DMS79 treated with DMSO at 0.1 percent for 48 hours (cell line): ENCODE measurements at regions not wholly inside any gene's neighbourhood (a gene's known extent, or its start where the extent isn't known, plus 50 kb on each side); places are given as distances from the start of the nearest gene placed in this dataset.
"Not testable (repeated sequence)": the region's sequence is repeated elsewhere in the genome, so short reads cannot be mapped to it uniquely, and the experiment has no call there.

ENCODE experiments used
- DNase-seq: peaks from one replicate; lab custom pipeline; 2025; lab: John Stamatoyannopoulos, UW

- not testable (repeated sequence) for DNase-seq
Observed at GRCh38 chr1:206362994-206363393, 107.3 kb upstream of the IKBKE start.

GRCh38 chr1:206365271-206365670 is 105.0 kb upstream of the IKBKE start:
- DNase-seq: not testable (repeated sequence)

GRCh38 chr1:206366131-206366530 is 104.1 kb upstream of the IKBKE start:
- not testable (repeated sequence) for DNase-seq

GRCh38 chr1:206366772-206367171 is 103.5 kb upstream of the IKBKE start:
- not testable (repeated sequence) for DNase-seq

- not testable (repeated sequence) for DNase-seq
Observed at GRCh38 chr1:206367955-206368622, 102.2 kb upstream of the IKBKE start.

GRCh38 chr1:206374725-206375124 is 95.6 kb upstream of the IKBKE start:
- DNase-seq: not testable (repeated sequence)

DNA sequence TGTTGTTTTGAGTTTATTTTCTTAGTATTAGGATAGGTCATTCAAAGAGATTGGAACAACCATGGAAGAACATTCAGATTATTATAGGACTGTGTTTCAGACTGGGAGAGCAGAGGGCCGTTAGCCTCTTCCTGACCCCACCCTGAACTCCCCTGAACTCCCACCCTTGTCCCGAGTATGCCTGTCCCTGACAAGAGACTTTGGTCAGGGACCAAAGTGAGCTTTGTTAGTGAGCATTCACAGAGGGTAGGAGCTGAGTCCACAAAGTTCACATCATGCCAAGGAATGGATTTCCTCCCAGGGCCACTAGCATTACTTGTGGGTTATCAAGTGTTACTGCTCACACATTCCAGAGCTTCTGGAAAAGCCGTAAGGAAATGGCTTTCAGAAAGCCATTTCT is 94.7 kb upstream of the IKBKE start:
- DNase-seq: not testable (repeated sequence)

DNA sequence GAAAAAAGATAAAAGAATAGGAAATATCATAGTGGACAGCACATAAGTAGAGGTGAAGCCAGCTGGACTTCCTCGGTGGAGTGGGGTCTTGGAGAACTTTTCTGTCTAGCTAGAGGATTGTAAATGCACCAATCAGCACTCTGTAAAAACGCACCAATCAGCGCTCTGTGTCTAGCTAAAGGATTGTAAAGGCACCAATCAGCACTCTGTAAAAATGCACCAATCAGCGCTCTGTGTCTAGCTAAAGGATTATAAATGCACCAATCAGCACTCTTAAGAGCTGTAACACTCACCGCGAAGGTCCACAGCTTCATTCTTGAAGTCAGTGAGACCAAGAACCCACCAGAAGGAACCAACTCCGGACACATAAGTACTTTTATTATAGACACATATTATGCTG is 91.8 kb upstream of the IKBKE start:
- DNase-seq: not testable (repeated sequence)

- DNase-seq: not testable (repeated sequence)
Observed at GRCh38 chr1:206379245-206379644, 91.0 kb upstream of the IKBKE start.

DNA sequence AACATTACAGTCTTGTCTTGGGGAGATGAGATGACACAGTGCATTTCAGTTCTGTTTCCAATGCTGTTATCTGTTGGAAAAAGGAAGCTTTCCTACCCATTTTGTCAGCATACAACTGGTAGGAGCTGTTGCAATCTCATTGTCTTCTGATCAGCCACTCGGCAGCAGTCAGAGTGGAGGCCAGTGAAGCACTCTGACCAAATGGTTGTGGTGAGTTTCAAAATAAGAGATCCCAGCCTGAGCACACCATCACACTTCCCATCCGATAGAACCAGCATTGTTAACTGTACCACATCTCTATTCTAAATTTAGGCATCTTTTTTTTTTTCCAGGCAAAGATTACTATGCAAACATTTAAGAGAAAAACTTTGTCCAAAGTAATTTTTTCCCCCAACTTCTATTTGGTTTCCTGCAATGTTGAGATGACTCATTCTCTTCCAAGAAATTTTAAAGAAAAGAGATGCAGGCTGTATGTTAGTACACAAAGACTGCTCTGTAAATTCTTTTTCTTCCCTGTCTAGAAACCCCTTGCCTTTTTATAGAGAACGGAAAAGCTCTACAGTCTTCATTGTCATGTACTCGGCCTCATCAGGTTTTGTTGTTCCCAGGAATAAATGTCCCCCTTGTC is 90.0 kb upstream of the IKBKE start:
- DNase-seq: not testable (repeated sequence)

DNA sequence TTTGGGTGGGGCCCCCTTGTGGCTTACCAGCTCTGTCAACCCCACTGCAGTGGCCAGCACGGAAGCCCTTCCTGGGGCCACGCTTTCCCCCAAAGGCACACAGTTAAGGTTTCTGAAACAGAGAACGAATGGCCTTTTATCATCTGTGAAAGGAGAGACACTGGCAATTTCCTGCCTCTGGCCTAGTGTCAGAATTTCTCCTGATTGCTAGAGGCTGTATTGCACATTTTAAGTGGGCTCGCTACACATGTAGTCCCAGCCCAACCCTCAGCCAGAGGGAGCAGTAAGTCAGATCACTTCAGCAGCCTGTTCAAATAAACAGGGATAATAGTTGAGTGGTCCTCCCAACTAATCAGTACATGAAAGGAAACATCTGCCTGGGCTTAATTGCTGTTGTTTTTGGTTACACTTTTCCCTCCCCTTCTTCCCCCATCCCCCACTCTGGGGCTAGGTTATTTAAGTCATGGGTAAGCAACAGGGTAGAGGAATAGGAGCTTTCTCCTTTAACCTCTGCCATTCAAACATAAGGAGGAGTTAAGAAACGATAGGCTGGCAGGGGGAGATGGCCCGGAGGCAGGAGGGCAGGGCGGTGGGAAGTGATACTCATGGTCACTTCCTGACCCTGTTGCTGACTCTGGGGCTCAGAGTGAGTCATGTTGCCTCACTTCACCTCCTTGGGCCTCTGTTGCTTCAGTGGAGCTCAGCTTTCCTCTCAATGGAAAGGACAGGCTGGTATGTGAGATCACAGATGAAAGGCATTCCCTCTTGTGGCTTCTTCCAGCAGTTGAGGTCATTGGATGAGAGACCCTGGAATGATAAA is 89.3 kb upstream of the IKBKE start:
- DNase-seq: peak; percentile 42

DNA sequence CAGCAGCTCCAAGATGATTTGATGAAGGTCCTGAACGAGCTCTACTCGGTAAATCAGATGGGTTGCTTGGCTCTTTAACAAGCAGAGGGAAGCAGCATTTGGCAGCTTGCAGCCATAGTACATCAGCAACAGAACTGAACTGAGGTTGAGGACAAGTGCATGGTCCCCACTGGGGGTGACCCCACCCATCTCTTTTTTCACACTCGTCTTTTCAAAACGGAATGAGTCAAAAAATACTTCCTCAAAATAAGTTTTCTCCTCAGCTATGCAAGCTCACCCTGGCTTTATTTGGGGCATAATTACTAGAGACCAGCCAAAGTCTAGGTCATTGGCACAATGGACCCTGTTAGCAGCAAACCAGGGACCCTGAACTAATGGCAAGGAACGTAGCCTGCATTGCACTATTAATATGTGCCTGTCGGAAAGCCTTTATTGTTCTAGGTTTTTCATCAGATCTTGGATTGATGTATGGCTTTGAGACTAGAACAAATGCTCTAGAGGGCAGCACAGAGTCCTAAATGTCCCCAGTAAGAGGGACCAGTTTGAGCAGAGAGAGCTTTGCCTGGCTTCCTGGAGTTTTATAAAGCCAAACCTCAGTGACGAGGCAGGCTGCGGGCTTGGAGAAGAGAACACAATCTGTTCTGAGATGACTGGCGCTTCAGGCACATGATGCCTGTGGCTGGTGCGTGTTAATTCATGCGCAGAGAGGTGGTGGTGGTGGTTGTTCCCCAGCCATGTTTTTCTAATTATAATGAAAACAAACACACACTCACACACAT is 86.1 kb upstream of the IKBKE start:
- not testable (repeated sequence) for DNase-seq

DNA sequence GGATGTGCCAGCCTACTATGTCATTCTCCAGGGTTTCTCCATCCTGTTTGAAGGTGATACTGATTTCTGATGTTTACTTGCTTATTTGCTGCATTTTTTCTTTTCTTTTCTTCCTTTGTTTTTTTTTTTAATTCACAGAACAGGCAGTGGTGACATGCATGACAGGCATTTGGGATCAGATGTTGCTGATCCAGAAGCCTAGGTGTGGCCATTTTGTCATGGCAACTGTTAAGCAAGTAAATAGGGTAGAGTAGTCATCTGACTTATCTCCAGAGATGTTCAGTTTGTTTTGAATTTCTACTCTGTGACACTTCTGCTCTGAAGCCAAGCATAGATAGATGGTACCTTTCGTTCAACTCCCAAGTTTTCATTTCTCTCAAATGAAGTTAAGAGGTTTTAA is 85.4 kb upstream of the IKBKE start:
- not testable (repeated sequence) for DNase-seq

DNA sequence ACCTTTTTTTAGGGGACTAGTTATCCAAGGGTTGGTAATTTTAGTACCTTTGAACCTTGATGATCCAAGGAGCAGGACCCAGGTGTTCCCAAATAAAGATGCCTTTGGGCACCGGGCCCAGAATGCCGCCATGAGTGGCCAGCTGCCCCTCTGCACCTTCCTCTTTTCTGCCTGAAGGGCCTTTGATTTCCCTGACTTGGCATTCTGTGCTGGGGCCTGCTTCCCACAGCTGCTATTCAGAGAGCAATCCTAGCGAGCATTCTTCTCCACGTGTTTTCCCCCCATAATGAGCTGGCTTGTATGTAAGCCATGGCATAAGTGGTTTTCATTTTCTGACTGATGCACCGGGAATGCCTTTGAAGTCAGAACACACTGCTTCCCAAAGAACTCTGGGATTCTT is 82.6 kb upstream of the IKBKE start:
- DNase-seq: not testable (repeated sequence)

DNA sequence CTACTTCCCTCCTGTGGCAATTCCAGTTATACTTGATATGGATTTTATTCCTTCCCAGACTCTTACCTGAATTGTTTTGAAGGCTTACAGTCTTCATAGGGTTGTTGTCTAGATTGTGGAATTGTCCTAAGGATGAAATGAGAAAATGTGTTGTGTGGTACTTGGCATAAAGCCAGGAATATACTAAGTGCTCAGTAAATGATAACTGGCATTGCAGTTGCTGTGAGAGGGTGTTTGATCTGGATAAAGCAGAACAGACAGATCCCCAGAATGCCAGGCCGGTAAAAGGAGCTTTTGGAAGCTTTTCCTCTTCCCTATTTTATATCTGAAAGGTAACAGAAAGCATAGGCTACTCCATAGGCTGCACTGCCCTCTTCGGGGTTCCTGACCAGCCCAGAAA is 78.4 kb upstream of the IKBKE start:
- DNase-seq: not testable (repeated sequence)

GRCh38 chr1:206397501-206397900 is 72.8 kb upstream of the IKBKE start:
- DNase-seq: not testable (repeated sequence)

DNA sequence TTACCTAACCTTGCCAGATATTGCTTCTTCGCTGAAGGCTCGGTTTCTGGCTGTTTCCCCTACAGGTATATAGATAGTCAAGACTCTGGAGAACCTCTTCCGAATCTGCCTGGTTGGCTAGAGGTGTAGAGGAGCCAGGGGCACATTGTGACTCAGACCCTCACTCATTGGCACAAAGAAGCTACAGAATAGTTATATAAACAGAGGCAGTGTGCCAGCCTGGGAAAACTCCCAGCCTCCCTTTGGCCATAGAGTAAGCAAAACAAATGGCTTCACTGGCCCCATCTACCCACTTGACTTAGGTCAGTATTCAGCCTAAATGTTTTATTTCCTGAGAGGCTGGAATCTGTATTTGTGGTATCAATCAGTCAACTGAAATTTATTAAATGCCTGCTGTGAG is 72.0 kb upstream of the IKBKE start:
- DNase-seq: not testable (repeated sequence)

DNA sequence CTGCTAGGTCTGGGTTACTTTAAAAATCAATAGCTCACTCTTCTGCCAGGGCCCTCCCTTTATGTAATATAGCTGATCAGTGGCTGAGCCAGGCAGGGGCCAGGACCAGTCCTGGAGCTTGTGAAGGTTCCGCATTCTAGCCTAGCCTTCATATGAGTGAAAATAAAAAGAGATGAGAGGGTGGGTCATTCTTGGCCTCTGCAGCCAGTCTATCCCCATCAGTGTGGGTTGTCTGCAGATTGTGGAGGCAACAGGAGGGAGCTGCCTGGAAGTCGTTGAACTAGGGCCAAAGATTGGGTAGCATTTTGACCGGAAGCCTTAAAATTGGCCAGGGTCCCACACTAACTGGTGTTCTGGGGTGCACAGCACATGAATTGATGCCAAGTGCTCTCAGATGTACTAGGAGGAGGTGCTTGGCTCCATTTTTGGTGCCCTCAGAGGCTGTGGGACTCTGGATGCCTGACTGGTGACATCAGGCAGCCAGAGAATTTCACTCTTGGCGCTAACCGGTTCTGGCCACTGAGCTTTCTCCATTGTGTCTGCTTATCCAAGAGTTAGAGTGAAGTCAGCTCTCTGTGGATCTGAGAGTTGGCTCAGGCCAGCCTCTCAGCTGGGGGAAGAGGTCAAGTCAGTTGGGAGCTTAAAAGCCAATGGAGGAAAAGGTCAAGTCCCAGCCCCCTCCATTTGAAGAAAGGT is 66.5 kb upstream of the IKBKE start:
- DNase-seq: not testable (repeated sequence)

- not testable (repeated sequence) for DNase-seq
Observed at GRCh38 chr1:206404309-206405027, 65.8 kb upstream of the IKBKE start.

DNA sequence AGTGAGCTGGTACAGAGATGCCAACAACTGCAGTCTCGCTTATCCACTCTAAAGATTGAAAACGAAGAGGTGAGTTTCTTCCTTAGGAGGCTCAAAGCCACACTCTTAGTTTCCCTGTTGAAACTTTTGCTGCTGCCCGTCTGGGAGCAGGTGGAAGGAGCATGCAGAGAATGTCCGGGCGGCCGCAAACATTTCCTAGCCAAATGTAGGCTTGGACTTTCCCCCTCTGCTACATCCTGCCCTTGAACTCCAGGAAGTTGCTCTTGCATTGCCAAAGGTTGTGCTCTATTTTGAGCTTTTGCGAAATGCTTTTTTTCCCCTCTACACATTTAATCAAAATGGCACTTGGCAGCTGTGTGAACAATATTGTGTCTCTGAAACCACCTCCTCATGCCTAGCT is 65.0 kb upstream of the IKBKE start:
- not testable (repeated sequence) for DNase-seq
